ENCODE measurements at regions not wholly inside any gene's neighbourhood (a gene's known extent, or its start where the extent isn't known, plus 50 kb on each side); places are given as distances from the start of the nearest gene placed in this dataset.

- TF ChIP-seq, protein P1, sequence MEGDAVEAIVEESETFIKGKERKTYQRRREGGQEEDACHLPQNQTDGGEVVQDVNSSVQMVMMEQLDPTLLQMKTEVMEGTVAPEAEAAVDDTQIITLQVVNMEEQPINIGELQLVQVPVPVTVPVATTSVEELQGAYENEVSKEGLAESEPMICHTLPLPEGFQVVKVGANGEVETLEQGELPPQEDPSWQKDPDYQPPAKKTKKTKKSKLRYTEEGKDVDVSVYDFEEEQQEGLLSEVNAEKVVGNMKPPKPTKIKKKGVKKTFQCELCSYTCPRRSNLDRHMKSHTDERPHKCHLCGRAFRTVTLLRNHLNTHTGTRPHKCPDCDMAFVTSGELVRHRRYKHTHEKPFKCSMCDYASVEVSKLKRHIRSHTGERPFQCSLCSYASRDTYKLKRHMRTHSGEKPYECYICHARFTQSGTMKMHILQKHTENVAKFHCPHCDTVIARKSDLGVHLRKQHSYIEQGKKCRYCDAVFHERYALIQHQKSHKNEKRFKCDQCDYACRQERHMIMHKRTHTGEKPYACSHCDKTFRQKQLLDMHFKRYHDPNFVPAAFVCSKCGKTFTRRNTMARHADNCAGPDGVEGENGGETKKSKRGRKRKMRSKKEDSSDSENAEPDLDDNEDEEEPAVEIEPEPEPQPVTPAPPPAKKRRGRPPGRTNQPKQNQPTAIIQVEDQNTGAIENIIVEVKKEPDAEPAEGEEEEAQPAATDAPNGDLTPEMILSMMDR (IDR thresholded peaks at IDR 0.05), result no peak
- no peak for TF ChIP-seq POLR2AphosphoS5 (IDR thresholded peaks at IDR 0.05)
- no peak for TF ChIP-seq POLR2A (IDR thresholded peaks at IDR 0.05)
Observed at GRCh38 chr16:82302042-82302727, 132.2 kb upstream of the MPHOSPH6 start.

Data from prostate gland (tissue), 2 donors.